DMS 273 (cell line): ENCODE measurements at regions not wholly inside any gene's neighbourhood (a gene's known extent, or its start where the extent isn't known, plus 50 kb on each side); places are given as distances from the start of the nearest gene placed in this dataset.
"Not testable (repeated sequence)": the region's sequence is repeated elsewhere in the genome, so short reads cannot be mapped to it uniquely, and the experiment has no call there.

Experiments used
- DNase-seq: peaks from one replicate; lab custom pipeline; 2025; ENCODE audit not compliant: unreplicated experiment; lab: John Stamatoyannopoulos, UW

DNA sequence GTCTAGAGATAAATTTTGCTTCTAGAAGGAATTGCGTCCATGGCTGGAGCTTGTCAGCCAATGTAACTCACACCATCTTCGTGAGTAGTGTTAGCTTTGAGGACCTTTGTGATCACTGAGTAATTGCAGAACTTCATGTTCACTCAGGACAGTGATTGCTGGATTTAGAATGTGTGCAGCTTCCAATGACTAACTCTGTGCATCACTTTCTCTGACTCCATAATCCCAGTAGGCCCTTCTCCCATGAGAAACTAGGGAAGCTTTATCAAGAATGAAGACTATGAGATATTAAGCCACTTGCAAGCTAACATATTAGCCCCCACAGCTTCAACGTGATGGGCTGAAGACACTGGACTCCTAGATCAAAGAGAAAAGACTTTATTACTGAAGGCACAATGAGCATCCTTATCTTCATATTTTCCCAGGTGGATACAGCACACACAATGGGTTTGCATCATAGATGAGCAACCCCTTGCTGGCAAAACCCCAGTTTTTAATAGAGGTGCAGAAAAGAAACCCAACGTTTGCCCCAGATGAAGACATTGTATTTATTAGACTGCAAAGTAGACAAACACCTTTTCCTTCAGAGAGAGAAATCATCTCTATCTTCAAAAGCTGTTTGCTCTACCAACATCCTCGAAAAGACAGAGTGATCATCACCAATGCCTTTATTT is 561.0 kb downstream of the LTN1 start:
- no peak for DNase-seq

DNA sequence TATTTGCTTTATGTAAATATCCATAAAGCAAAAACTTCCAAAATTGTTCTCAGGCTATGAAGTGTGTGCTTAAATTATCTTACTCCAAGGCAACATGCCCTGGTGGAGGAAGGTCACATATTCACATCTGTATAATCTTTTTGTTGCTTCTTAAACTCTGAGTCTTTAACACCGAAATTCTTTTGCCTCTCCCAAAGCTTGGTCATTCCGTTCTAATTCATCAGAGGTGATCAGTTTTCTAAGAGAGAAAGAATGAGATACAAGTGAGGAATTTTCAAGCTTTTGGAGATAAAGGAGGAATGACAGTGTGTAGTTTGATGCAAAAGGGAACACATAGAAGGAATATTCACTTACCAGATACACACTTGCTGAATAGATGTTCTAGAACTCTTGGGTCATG is 561.7 kb downstream of the LTN1 start:
- no peak for DNase-seq

GRCh38 chr21:28429161-28429560 is 563.5 kb downstream of the LTN1 start:
- no peak for DNase-seq

GRCh38 chr21:28427394-28428022 is 565.2 kb downstream of the LTN1 start:
- no peak for DNase-seq

DNA sequence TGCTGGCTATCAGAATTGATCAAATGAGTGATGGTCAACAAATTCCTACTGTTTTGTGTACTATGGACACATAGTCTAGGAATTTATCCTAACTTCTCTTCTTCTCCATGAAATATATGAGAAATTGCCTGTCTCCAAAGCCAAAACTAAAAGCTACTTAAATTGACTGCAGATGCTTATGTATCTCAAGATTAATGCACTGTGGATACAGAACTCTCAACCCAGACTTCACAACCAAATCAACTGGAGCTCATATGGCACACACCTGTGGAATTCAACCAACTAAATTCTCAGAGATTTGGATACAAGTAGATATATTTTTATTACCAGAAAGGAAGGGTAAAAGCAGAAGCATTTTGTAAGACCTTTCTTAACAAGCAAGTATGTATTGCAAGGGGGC is 566.1 kb downstream of the LTN1 start:
- no peak for DNase-seq

GRCh38 chr21:28423521-28424190 is 569.0 kb downstream of the LTN1 start:
- DNase-seq = no peak

- no peak for DNase-seq
These were observed 570.8 kb downstream of the LTN1 start for GRCh38 chr21:28421716-28422524.

DNA sequence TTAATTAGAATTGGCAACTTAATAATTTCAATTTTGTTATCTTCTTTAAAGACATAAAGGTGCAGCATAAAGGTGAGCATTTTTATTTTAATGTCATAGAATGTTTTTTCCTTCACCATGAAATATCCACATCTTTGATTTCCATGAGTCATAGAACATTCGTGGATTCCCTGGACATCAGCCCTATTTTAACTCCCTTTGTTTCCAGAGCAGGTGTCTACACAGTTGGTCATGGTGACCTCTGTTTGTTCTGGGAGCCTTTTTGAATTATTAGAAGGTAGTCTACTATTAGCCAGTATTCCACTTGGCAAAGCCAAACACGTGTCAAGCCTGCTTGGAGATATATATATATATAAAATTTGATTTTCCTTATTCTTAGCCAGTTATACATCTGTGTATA is 572.9 kb downstream of the LTN1 start:
- DNase-seq = no peak

DNA sequence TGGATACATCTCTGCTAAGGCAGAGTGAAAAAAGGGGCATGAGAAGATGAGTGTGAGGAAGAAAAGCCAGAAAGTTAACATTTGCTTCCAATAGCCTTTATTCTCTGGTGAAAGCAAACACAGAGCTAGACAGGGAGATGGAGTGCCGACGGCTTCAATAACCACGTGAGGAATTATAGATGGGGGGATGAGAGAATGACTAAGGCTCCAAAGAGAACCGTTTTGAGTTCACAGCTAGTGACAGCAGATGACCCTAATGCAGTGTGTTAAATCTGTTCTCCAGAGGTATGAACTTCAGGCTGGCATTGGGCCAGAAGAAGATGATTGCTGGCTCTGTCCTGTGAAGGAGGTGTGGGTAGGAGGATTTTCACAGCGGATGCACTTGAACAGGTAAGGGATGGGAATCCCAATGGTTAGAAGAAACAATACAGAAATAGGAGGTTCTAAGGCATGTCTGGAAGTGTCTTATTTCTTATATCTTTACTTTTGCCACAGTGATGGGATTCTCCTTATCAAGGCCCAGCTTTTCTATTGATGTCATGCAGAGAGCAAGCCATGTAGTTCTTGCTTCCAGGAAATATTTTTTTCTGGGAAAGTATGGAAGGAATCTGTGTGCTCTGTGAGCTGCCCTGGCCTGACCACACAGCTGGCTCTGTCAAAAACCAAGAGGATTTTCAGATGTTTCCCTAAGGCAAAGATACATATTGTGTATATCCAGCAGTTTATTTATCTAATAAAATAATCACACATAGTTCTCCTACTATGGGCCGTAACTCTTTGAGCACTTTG is 573.8 kb downstream of the LTN1 start:
- no peak for DNase-seq

GRCh38 chr21:28410256-28410655 is 582.4 kb downstream of the LTN1 start:
- no peak for DNase-seq

- no peak for DNase-seq
These were observed 590.1 kb downstream of the LTN1 start for GRCh38 chr21:28402616-28402989.

- DNase-seq = no peak
These were observed 595.6 kb downstream of the LTN1 start for GRCh38 chr21:28397040-28397439.

- DNase-seq = no peak
These were observed 596.3 kb downstream of the LTN1 start for GRCh38 chr21:28396421-28396820.

DNA sequence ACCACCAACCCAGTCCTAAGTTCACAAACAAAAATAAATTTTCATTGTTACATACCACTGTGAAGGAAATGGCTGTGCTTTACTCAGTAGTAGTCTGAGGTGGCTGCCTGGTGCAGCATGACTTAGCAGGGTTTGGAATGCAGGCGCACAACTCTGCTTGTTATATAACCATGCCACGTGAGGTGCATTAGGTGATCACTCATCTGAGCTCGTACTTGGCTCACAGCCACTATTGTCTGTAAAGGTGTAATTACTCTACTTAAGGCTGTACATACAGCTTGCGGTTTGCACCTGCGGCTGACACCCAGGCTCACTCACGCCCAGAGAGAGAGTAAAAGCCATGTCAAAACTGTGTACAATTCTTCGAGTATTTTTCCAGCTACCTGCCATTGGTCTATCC is 599.4 kb downstream of the LTN1 start:
- DNase-seq = no peak

GRCh38 chr21:28391938-28392849 is 600.5 kb downstream of the LTN1 start:
- no peak for DNase-seq

GRCh38 chr21:28387220-28387619 is 605.5 kb downstream of the LTN1 start:
- DNase-seq = no peak

DNA sequence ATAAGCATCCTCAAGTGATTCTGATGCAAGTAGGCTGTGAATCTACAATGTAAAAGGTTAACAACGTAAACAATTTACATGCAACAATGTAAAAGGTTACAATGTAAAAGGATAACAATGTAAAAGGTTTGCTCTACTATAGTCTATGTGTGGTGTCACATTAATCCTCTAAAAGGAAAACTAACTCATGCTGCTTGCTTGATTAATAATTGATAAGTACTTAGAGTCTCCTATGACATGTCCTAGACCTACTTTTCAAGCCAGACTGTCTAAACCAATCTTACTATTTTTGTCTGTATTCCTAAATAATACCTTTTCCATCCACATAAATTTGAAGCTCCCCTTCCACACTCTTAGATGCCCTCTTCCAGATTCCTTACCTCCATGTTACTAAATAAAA is 606.8 kb downstream of the LTN1 start:
- DNase-seq = no peak

- DNase-seq = not testable (repeated sequence)
These were observed 611.5 kb downstream of the LTN1 start for GRCh38 chr21:28381000-28381745.

- DNase-seq = no peak
These were observed 612.4 kb downstream of the LTN1 start for GRCh38 chr21:28380241-28380640.
